BE2C (cell line): ENCODE measurements at regions not wholly inside any gene's neighbourhood (a gene's known extent, or its start where the extent isn't known, plus 50 kb on each side); places are given as distances from the start of the nearest gene placed in this dataset.
"Not testable (repeated sequence)": the region's sequence is repeated elsewhere in the genome, so short reads cannot be mapped to it uniquely, and the experiment has no call there.

Experiments
- DNase-seq: peaks from one replicate; pipeline ENCODE4 v3.0.0-alpha.2; 2020
- H3K27me3 ChIP-seq: fragments of 250-450 bp; sonication (Bioruptor Pico); 2 replicates; pipeline ENCODE4 v1.5.1; 2020; ENCODE audit warnings: mild to moderate bottlenecking
- H3K36me3 ChIP-seq: fragments of 250-450 bp; sonication (Bioruptor Pico); 2 replicates; pipeline ENCODE4 v1.5.1; 2020; ENCODE audit warnings: mild to moderate bottlenecking
- H3K4me1 ChIP-seq: fragments of 250-450 bp; sonication (Bioruptor Pico); 2 replicates; pipeline ENCODE4 v1.5.1; 2020
- H3K4me3 ChIP-seq: 2 replicates; pipeline ENCODE4 v1.5.1; 2011; ENCODE audit warnings: low read depth, low read length
- H3K9me3 ChIP-seq: fragments of 250-450 bp; sonication (Bioruptor Pico); 2 replicates; pipeline ENCODE4 v1.5.1; 2020
- CTCF ChIP-seq: IDR thresholded peaks from 2 replicates; pipeline ENCODE4 v1.5.1; 2012; ENCODE audit warnings: mild to moderate bottlenecking, low read depth, low read length

- no peak for DNase-seq
- no peak for TF ChIP-seq CTCF
- Histone ChIP-seq H3K36me3 (no peaks in the 10 kb centered on the region), H3K4me1 (no peaks in the 10 kb centered on the region), H3K4me3 (no peak overlapping the region), H3K27me3 (no peaks in the 10 kb centered on the region), H3K9me3 (no peaks in the 10 kb centered on the region)
These were observed 70.7 kb upstream of the JUN start for GRCh38 chr1:58854576-58854975.

DNA sequence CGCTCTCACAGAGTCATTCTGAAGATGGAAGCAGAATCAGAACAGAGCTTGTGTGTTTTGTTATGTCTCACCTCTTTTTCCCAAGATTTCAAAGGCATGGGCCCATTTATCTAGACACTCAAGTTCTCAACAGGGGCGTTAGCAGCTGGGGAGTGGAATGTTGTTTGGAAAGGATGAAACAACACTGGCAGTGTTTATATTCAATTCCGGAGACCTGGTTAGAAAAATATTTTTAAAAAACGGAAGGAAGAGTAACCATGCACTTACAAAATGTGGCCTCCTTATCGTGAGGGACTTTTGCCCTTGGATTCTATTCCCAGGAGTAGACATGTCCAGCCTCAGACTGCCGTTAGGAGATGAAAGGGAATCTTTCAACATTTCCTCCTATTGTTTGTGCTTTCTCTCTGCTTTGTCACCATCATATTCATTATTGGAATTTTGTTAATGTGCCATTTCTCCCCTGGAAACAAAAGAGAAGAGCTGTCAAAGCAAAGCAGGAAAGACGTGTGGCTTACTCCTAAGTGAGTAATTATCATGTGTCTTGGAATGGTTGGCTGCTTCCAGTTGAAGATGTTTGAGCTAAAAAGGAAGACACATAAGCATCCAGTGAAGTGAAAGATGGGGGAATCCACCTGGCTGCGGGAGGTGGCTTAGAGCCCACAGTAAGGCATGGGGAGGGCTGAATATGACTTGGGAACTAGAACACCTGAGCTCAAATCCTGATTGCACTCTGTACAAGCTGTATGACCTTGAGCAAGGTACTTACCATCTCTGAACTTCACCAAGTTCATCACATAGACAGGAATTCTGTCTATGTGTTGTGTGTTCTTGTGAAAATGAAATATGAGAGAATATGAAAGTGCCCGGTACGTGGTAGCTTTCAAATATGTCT is 71.7 kb upstream of the JUN start:
- H3K4me1 ChIP-seq: no peaks in the 10 kb centered on the region
- DNase-seq: no peak
- H3K27me3 ChIP-seq: no peaks in the 10 kb centered on the region

DNA sequence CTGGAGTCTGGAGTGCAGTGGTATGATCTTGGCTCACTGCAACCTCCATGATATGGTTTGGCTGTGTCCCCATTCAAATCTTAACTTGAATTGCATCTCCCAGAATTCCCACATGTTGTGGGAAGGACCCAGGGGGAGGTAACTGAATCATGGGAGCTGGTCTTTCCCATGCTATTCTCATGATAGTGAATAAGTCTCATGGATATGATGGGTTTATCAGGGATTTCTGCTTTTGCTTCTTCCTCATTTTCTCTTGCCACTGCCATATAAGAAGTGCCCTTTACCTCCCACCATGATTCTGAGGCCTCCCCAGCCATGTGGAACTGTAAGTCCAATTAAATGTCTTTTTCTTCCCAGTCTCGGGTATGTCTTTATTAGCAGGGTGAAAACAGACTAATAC is 72.4 kb upstream of the JUN start:
- not testable (repeated sequence) for H3K4me3 ChIP-seq, H3K9me3 ChIP-seq, H3K36me3 ChIP-seq, H3K27me3 ChIP-seq, DNase-seq, H3K4me1 ChIP-seq

More for the DNA sequence above, 71.7 kb upstream of the JUN start:
- H3K9me3 ChIP-seq: no peaks in the 10 kb centered on the region
- H3K4me3 ChIP-seq: no peak overlapping the region
- no peak for TF ChIP-seq CTCF
- no peaks in the 10 kb centered on the region for H3K36me3 ChIP-seq

GRCh38 chr1:58857680-58858673 is 74.1 kb upstream of the JUN start:
- Histone ChIP-seq H3K36me3 (no peaks in the 10 kb centered on the region), H3K4me3 (no peak overlapping the region), H3K4me1 (no peaks in the 10 kb centered on the region), H3K9me3 (no peaks in the 10 kb centered on the region), H3K27me3 (no peaks in the 10 kb centered on the region)
- no peak for TF ChIP-seq CTCF
- DNase-seq: no peak

DNA sequence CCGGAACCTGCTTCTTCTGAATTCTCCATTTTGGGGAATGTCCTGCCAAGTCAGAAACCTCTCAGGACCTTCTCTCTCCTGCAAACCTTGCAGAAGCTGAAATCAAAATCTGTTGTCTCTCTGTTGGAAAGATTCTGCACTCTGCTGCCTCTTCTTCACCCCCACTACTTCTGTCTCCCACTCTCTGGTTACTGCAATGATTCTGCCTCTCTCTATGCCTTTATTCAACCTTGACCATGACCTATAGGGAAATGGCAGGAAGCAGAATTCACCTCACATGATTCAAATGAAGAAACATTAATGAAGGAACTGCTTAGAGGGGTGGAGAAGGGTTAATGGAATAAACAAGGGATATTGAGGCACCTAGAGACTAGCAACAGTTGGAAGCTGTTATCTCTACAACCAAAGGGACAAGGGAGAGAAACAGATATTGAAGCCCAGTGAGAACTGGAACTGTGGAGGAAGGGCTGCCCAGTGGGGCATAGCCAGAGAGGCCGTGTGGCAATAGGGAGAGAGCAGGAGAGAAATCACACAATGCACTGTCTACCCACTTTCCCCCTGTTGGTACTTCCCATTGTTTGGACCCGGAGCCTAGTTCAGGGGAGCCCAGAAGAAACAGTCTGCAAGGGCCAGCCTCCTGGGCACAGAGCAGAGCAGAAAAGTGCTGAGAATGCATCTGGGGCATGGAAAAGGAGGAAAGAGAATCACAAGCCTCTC is 76.1 kb upstream of the JUN start:
- Histone ChIP-seq H3K27me3 (no peaks in the 10 kb centered on the region), H3K4me1 (no peaks in the 10 kb centered on the region), H3K4me3 (no peak overlapping the region), H3K9me3 (no peaks in the 10 kb centered on the region), H3K36me3 (no peaks in the 10 kb centered on the region)
- no peak for TF ChIP-seq CTCF
- no peak for DNase-seq

DNA sequence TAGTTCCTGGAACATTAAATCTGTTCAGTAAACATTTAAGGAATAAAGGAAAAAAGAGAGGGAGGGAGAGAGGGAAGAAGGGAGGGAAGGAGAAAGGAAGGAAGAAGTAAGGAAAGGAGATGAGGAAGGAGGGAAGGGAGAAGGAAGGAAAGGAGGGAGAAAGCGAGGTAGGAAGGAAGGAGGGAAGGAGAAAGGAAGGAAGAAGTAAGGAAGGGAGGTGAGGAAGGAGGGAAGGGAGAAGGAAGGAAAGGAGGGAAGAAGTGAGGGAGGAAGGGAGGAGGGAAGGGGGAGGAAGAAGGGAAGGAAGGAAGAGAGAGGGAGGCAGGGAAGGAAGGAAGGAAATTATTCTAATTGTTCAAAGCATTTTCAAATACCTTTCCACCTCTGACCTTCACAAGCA is 77.2 kb upstream of the JUN start:
- no peak for DNase-seq
- TF ChIP-seq CTCF: no peak
- Histone ChIP-seq H3K36me3 (no peaks in the 10 kb centered on the region), H3K27me3 (no peaks in the 10 kb centered on the region), H3K4me3 (no peak overlapping the region), H3K4me1 (no peaks in the 10 kb centered on the region), H3K9me3 (no peaks in the 10 kb centered on the region)
